Liver (tissue), 8 donors: ENCODE measurements at regions not wholly inside any gene's neighbourhood (a gene's known extent, or its start where the extent isn't known, plus 50 kb on each side); places are given as distances from the start of the nearest gene placed in this dataset.

Experiments
- DNase-seq: peaks from one replicate; pipeline ENCODE4 v3.0.0-alpha.2; 2017; ENCODE audit warnings: low spot score
- H3K27ac ChIP-seq, 2 donors: one replicate each; pipeline ENCODE4 v1.7.0; 2013; ENCODE audit warnings: inconsistent platforms in 2 of 2, low read length in 2 of 2, control low read depth in 1 of 2, low read depth in 1 of 2, mild to moderate bottlenecking in 1 of 2
- H3K27me3 ChIP-seq, 4 donors: one replicate each; pipeline versions ENCODE4 v1.6.1 to v1.7.0; 2013; ENCODE audit warnings: low read length in 3 of 4, inconsistent platforms in 1 of 4, mild to moderate bottlenecking in 1 of 4, moderate library complexity in 1 of 4; ENCODE audit not compliant: control insufficient read depth in 4 of 4, insufficient read depth in 4 of 4
- H3K36me3 ChIP-seq, 4 donors: one replicate each; pipeline versions ENCODE4 v1.6.1 to v1.7.0; 2013; ENCODE audit warnings: low read length in 3 of 4, mild to moderate bottlenecking in 3 of 4, low read depth in 1 of 4, moderate library complexity in 1 of 4; ENCODE audit not compliant: control insufficient read depth in 4 of 4, insufficient read depth in 3 of 4
- H3K4me1 ChIP-seq, 4 donors: one replicate each; pipeline versions ENCODE4 v1.6.1 to v1.7.0; 2013; ENCODE audit warnings: low read length in 3 of 4, mild to moderate bottlenecking in 3 of 4, moderate library complexity in 1 of 4; ENCODE audit not compliant: control insufficient read depth in 4 of 4, insufficient read depth in 4 of 4
- H3K4me3 ChIP-seq, 3 donors: one replicate each; pipeline versions ENCODE4 v1.6.1 to v1.7.0; 2013; ENCODE audit warnings: low read length in 3 of 3, control low read depth in 1 of 3, low read depth in 1 of 3, mild to moderate bottlenecking in 1 of 3
- H3K9ac ChIP-seq, 2 donors: one replicate each; pipeline ENCODE4 v1.7.0; 2013; ENCODE audit warnings: low read length in 2 of 2, mild to moderate bottlenecking in 2 of 2, moderate library complexity in 2 of 2, control low read depth in 1 of 2, low read depth in 1 of 2
- H3K9me3 ChIP-seq, 4 donors: one replicate each; pipeline versions ENCODE4 v1.6.1 to v1.7.0; 2013; ENCODE audit warnings: low read length in 3 of 4; ENCODE audit not compliant: control insufficient read depth in 4 of 4
- CTCF ChIP-seq: fragments of 150-350 bp; IDR thresholded peaks from 2 replicates; pipeline ENCODE4 v1.5.1; 2017; ENCODE audit warnings: improper control_type of control experiment, low read depth, low read length; ENCODE audit not compliant: missing input control
- EGR1 ChIP-seq, 2 donors: IDR thresholded peaks; 2 replicates each; pipeline ENCODE4 v1.6.1; 2016 to 2018; ENCODE audit warnings: antibody characterized with exemption in 2 of 2, low read depth in 2 of 2
- FOXA1 ChIP-seq: IDR thresholded peaks from 2 replicates; pipeline ENCODE4 v1.6.1; 2016; ENCODE audit warnings: antibody characterized with exemption
- FOXA2 ChIP-seq: IDR thresholded peaks from 2 replicates; pipeline ENCODE4 v1.6.1; 2016; ENCODE audit warnings: antibody characterized with exemption
- GABPA ChIP-seq, 2 donors: IDR thresholded peaks in 1 of 2; conservative IDR thresholded peaks in 1 of 2; 2 replicates each; pipeline ENCODE4 v1.6.1; 2016; ENCODE audit warnings: antibody characterized with exemption in 2 of 2, mild to moderate bottlenecking in 1 of 2, moderate library complexity in 1 of 2
- HNF4A ChIP-seq, 2 donors: conservative IDR thresholded peaks; 2 replicates each; pipeline ENCODE4 v1.6.1; 2016; ENCODE audit warnings: antibody characterized with exemption in 2 of 2, mild to moderate bottlenecking in 2 of 2
- HNF4G ChIP-seq: IDR thresholded peaks from 2 replicates; pipeline ENCODE4 v1.6.1; 2016; ENCODE audit warnings: antibody characterized with exemption
- JUND ChIP-seq, 2 donors: IDR thresholded peaks; 2 replicates each; pipeline ENCODE4 v1.6.1; 2016; ENCODE audit warnings: antibody characterized with exemption in 2 of 2
- MAX ChIP-seq: IDR thresholded peaks from 2 replicates; pipeline ENCODE4 v1.6.1; 2016; ENCODE audit warnings: antibody characterized with exemption
- NR2F2 ChIP-seq: IDR thresholded peaks from 2 replicates; pipeline ENCODE4 v1.6.1; 2016; ENCODE audit warnings: antibody characterized with exemption
- RAD21 ChIP-seq, 2 donors: IDR thresholded peaks; 2 replicates each; pipeline ENCODE4 v1.6.1; 2016; ENCODE audit warnings: antibody characterized with exemption in 2 of 2, mild to moderate bottlenecking in 2 of 2
- REST ChIP-seq: IDR thresholded peaks from 2 replicates; pipeline ENCODE4 v1.6.1; 2016; ENCODE audit warnings: antibody characterized with exemption, mild to moderate bottlenecking
- RXRA ChIP-seq, 2 donors: IDR thresholded peaks; 2 replicates each; pipeline ENCODE4 v1.6.1; 2017 to 2018; ENCODE audit warnings: antibody characterized with exemption in 2 of 2, mild to moderate bottlenecking in 1 of 2
- SP1 ChIP-seq: IDR thresholded peaks from 2 replicates; pipeline ENCODE4 v1.6.1; 2018; ENCODE audit warnings: antibody characterized with exemption, mild to moderate bottlenecking
- TAF1 ChIP-seq: conservative IDR thresholded peaks from 2 replicates; pipeline ENCODE4 v1.6.1; 2016; ENCODE audit warnings: antibody characterized with exemption, mild to moderate bottlenecking
- YY1 ChIP-seq: IDR thresholded peaks from 2 replicates; pipeline ENCODE4 v1.6.1; 2016; ENCODE audit warnings: antibody characterized with exemption, mild to moderate bottlenecking
- WGBS: extraction: QIAGEN DNeasy Blood & Tissue Kit; methylation state at CpG from one replicate; pipeline ENCODE4 v1.1.7; 2013; 5-methylcytosine and 5-hydroxymethylcytosine counted together
- TF ChIP-seq, protein P1 (sequence below): IDR thresholded peaks from 2 replicates; pipeline ENCODE4 v1.6.1; 2016; ENCODE audit warnings: antibody characterized with exemption
- TF ChIP-seq, protein P2 (sequence below): IDR thresholded peaks from 2 replicates; pipeline ENCODE4 v1.6.1; 2016; ENCODE audit warnings: antibody characterized with exemption
- donor health status: healthy.
- donor health status: healthy.
- donor health status: healthy.
- donor health status: healthy.
- donor health status: healthy.

- DNase-seq = no peak
- H3K36me3 ChIP-seq = no peaks in the 10 kb centered on the region
- H3K27ac ChIP-seq = no peak overlapping the region
- no peaks in the 10 kb centered on the region for H3K27me3 ChIP-seq
- peaks cover 0 to 1% (median 0%) of the 10 kb centered on the region in 4 donors for H3K9me3 ChIP-seq
- no peak overlapping the region for H3K4me3 ChIP-seq
- H3K4me1 ChIP-seq = no peaks in the 10 kb centered on the region
- WGBS = 74% methylated on average over 4 of the region's 4 CpGs
- H3K9ac ChIP-seq = no peak overlapping the region
- TF ChIP-seq EGR1 (IDR thresholded peaks at IDR 0.05; ENCODE audit: low read depth in 2 of 2) = no peak
- TF ChIP-seq MAX = no peak
- no peak for TF ChIP-seq CTCF
- no peak for TF ChIP-seq NR2F2
- TF ChIP-seq TAF1 = no peak
- TF ChIP-seq FOXA2 = no peak
- no peak for TF ChIP-seq YY1
- no peak for TF ChIP-seq HNF4G
Measured at GRCh38 chr4:100728861-100729260, 211.0 kb upstream of the EMCN start.

DNA sequence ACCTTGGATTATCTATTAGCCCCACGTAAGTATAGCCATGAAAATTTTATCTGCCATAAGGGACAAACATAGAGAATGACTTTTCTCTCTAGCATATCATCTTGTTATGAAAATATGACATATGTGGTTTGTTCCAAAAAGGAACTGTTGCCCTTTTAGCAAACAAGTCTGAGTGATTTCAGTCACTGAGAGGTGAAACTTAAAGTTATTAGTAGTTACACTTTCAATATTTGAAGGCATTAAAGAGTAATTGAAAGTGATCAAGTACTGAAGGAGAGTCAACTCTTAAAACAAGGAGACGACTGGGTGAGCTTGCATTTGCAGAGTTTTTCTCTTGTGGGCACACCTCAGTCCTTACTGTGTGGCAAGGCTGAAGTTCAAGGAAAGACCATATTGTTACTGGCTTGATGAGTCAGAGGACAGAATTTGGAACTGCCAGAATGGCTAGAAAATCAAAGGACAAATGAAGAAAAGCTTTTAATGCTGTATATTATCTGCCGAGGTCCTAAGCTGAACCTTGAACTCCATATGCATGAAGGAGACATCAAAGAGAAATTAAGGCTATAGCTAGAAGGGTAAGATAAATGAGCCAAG is 205.1 kb upstream of the EMCN start:
- WGBS = 70% methylated on average over 3 of the region's 3 CpGs
- DNase-seq = no peak
- Histone ChIP-seq H3K36me3 (no peaks in the 10 kb centered on the region), H3K9ac (no peak overlapping the region), H3K27ac (no peak overlapping the region), H3K4me3 (no peak overlapping the region), H3K4me1 (no peaks in the 10 kb centered on the region), H3K9me3 (no peaks in the 10 kb centered on the region), H3K27me3 (no peaks in the 10 kb centered on the region)
- no peak for TF ChIP-seq REST
- TF ChIP-seq EGR1 (IDR thresholded peaks at IDR 0.05; ENCODE audit: low read depth in 2 of 2) = no peak
- no peak for TF ChIP-seq RAD21 (IDR thresholded peaks at IDR 0.05)
- TF ChIP-seq, protein P1, sequence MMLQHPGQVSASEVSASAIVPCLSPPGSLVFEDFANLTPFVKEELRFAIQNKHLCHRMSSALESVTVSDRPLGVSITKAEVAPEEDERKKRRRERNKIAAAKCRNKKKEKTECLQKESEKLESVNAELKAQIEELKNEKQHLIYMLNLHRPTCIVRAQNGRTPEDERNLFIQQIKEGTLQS = no peak
- TF ChIP-seq HNF4G = no peak
- no peak for TF ChIP-seq YY1
- TF ChIP-seq NR2F2 = no peak
- TF ChIP-seq TAF1 = no peak
- TF ChIP-seq GABPA (IDR thresholded peaks at IDR 0.05 in 1 of 2, conservative IDR thresholded peaks at IDR 0.05 in 1 of 2) = no peak
- no peak for TF ChIP-seq JUND (IDR thresholded peaks at IDR 0.05)
- no peak for TF ChIP-seq SP1
- no peak for TF ChIP-seq MAX
- no peak for TF ChIP-seq HNF4A (conservative IDR thresholded peaks at IDR 0.05)
- TF ChIP-seq FOXA2 = no peak
- TF ChIP-seq CTCF = no peak
- TF ChIP-seq RXRA (IDR thresholded peaks at IDR 0.05) = no peak
- TF ChIP-seq, protein P2, sequence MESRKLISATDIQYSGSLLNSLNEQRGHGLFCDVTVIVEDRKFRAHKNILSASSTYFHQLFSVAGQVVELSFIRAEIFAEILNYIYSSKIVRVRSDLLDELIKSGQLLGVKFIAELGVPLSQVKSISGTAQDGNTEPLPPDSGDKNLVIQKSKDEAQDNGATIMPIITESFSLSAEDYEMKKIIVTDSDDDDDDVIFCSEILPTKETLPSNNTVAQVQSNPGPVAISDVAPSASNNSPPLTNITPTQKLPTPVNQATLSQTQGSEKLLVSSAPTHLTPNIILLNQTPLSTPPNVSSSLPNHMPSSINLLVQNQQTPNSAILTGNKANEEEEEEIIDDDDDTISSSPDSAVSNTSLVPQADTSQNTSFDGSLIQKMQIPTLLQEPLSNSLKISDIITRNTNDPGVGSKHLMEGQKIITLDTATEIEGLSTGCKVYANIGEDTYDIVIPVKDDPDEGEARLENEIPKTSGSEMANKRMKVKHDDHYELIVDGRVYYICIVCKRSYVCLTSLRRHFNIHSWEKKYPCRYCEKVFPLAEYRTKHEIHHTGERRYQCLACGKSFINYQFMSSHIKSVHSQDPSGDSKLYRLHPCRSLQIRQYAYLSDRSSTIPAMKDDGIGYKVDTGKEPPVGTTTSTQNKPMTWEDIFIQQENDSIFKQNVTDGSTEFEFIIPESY = no peak
- TF ChIP-seq FOXA1 = no peak
